ENCODE measurements at regions not wholly inside any gene's neighbourhood (a gene's known extent, or its start where the extent isn't known, plus 50 kb on each side); places are given as distances from the start of the nearest gene placed in this dataset.

DNA sequence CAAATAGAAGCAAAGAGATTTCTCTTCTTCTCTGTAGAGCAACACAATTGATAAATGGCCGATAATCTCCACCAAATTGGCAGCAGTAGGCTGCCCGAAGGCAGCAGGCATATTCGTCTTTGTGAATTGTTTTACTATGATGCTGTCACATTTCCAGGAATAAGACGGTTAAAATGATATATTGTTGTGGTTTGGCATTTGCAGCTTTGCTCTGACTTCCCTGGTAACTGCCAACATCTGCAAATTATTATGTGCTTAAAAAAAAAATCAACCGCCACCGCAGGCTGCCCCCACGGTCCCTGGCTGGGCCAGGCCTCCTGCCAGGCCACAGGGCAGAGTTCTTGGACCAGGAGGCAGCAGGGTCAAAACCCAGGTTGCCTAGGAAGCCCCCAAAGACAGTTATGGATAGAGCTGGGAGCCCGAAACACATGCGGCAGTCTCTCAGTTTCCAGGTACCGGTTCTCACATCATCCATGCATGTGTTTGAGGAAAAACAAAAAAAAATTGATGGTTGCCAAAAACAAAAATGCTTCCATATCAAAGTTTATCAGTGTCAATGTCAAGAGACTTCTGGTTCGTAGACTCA, 179.3 kb downstream of the ETS2 start (continued):
- TF ChIP-seq, protein P1, sequence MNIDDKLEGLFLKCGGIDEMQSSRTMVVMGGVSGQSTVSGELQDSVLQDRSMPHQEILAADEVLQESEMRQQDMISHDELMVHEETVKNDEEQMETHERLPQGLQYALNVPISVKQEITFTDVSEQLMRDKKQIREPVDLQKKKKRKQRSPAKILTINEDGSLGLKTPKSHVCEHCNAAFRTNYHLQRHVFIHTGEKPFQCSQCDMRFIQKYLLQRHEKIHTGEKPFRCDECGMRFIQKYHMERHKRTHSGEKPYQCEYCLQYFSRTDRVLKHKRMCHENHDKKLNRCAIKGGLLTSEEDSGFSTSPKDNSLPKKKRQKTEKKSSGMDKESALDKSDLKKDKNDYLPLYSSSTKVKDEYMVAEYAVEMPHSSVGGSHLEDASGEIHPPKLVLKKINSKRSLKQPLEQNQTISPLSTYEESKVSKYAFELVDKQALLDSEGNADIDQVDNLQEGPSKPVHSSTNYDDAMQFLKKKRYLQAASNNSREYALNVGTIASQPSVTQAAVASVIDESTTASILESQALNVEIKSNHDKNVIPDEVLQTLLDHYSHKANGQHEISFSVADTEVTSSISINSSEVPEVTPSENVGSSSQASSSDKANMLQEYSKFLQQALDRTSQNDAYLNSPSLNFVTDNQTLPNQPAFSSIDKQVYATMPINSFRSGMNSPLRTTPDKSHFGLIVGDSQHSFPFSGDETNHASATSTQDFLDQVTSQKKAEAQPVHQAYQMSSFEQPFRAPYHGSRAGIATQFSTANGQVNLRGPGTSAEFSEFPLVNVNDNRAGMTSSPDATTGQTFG (tag by site-specific recombination; IDR thresholded peaks at IDR 0.05; ENCODE audit: borderline replicate concordance): no peak
- TF ChIP-seq ZBTB20 (tag by site-specific recombination; IDR thresholded peaks at IDR 0.05) (no peak), ZNF596 (tag by site-specific recombination; IDR thresholded peaks at IDR 0.05) (peak; percentile 33; the same call in 1 of the 2 replicates), ZBTB1 (tag by site-specific recombination; IDR thresholded peaks at IDR 0.05) (peak; percentile 94; the same call in 1 of the 2 replicates), ZNF2 (tag by site-specific recombination; IDR thresholded peaks at IDR 0.05) (no peak), ZNF223 (tag by site-specific recombination; IDR thresholded peaks at IDR 0.05) (no peak), ZNF677 (tag by site-specific recombination; IDR thresholded peaks at IDR 0.05) (no peak), ZNF837 (tag by site-specific recombination; IDR thresholded peaks at IDR 0.05) (no peak), ZNF530 (tag by site-specific recombination; IDR thresholded peaks at IDR 0.05; ENCODE audit: low read depth) (no peak), ZNF112 (tag by site-specific recombination; IDR thresholded peaks at IDR 0.05) (no peak), ZNF23 (tag by site-specific recombination; IDR thresholded peaks at IDR 0.05; ENCODE audit: borderline replicate concordance) (no peak), KLF1 (tag by site-specific recombination; IDR thresholded peaks at IDR 0.05) (no peak), ZNF302 (tag by site-specific recombination; IDR thresholded peaks at IDR 0.05; ENCODE audit: low read depth) (no peak), ZNF266 (tag by site-specific recombination; IDR thresholded peaks at IDR 0.05; ENCODE audit: low read depth) (no peak), ZFP37 (tag by site-specific recombination; IDR thresholded peaks at IDR 0.05) (no peak), ZNF571 (tag by site-specific recombination; IDR thresholded peaks at IDR 0.05) (no peak), GLIS1 (tag by site-specific recombination; IDR thresholded peaks at IDR 0.05) (peak; percentile 97)
- TF ChIP-seq, protein P2, sequence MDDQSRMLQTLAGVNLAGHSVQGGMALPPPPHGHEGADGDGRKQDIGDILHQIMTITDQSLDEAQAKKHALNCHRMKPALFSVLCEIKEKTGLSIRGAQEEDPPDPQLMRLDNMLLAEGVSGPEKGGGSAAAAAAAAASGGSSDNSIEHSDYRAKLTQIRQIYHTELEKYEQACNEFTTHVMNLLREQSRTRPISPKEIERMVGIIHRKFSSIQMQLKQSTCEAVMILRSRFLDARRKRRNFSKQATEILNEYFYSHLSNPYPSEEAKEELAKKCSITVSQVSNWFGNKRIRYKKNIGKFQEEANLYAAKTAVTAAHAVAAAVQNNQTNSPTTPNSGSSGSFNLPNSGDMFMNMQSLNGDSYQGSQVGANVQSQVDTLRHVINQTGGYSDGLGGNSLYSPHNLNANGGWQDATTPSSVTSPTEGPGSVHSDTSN (CRISPR knock-in tag; IDR thresholded peaks at IDR 0.05): no peak
- TF ChIP-seq, protein P3, sequence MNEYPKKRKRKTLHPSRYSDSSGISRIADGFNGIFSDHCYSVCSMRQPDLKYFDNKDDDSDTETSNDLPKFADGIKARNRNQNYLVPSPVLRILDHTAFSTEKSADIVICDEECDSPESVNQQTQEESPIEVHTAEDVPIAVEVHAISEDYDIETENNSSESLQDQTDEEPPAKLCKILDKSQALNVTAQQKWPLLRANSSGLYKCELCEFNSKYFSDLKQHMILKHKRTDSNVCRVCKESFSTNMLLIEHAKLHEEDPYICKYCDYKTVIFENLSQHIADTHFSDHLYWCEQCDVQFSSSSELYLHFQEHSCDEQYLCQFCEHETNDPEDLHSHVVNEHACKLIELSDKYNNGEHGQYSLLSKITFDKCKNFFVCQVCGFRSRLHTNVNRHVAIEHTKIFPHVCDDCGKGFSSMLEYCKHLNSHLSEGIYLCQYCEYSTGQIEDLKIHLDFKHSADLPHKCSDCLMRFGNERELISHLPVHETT (tag by site-specific recombination; IDR thresholded peaks at IDR 0.05): peak; percentile 64; the same call in 1 of the 2 replicates
- TF ChIP-seq, protein P4, sequence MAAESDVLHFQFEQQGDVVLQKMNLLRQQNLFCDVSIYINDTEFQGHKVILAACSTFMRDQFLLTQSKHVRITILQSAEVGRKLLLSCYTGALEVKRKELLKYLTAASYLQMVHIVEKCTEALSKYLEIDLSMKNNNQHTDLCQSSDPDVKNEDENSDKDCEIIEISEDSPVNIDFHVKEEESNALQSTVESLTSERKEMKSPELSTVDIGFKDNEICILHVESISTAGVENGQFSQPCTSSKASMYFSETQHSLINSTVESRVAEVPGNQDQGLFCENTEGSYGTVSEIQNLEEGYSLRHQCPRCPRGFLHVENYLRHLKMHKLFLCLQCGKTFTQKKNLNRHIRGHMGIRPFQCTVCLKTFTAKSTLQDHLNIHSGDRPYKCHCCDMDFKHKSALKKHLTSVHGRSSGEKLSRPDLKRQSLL (tag by site-specific recombination; IDR thresholded peaks at IDR 0.05): no peak
- TF ChIP-seq, protein P5, sequence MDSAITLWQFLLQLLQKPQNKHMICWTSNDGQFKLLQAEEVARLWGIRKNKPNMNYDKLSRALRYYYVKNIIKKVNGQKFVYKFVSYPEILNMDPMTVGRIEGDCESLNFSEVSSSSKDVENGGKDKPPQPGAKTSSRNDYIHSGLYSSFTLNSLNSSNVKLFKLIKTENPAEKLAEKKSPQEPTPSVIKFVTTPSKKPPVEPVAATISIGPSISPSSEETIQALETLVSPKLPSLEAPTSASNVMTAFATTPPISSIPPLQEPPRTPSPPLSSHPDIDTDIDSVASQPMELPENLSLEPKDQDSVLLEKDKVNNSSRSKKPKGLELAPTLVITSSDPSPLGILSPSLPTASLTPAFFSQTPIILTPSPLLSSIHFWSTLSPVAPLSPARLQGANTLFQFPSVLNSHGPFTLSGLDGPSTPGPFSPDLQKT (IDR thresholded peaks at IDR 0.05; ENCODE audit: borderline replicate concordance, low read depth, low read length): no peak
- TF ChIP-seq, protein P6, sequence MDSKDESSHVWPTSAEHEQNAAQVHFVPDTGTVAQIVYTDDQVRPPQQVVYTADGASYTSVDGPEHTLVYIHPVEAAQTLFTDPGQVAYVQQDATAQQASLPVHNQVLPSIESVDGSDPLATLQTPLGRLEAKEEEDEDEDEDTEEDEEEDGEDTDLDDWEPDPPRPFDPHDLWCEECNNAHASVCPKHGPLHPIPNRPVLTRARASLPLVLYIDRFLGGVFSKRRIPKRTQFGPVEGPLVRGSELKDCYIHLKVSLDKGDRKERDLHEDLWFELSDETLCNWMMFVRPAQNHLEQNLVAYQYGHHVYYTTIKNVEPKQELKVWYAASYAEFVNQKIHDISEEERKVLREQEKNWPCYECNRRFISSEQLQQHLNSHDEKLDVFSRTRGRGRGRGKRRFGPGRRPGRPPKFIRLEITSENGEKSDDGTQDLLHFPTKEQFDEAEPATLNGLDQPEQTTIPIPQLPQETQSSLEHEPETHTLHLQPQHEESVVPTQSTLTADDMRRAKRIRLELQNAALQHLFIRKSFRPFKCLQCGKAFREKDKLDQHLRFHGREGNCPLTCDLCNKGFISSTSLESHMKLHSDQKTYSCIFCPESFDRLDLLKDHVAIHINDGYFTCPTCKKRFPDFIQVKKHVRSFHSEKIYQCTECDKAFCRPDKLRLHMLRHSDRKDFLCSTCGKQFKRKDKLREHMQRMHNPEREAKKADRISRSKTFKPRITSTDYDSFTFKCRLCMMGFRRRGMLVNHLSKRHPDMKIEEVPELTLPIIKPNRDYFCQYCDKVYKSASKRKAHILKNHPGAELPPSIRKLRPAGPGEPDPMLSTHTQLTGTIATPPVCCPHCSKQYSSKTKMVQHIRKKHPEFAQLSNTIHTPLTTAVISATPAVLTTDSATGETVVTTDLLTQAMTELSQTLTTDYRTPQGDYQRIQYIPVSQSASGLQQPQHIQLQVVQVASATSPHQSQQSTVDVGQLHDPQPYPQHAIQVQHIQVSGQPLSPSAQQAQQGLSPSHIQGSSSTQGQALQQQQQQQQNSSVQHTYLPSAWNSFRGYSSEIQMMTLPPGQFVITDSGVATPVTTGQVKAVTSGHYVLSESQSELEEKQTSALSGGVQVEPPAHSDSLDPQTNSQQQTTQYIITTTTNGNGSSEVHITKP (tag by site-specific recombination; IDR thresholded peaks at IDR 0.05): no peak; the same call in 1 of the 2 replicates
